ENCODE measurements at regions not wholly inside any gene's neighbourhood (a gene's known extent, or its start where the extent isn't known, plus 50 kb on each side); places are given as distances from the start of the nearest gene placed in this dataset.

- TF ChIP-seq, protein P1, sequence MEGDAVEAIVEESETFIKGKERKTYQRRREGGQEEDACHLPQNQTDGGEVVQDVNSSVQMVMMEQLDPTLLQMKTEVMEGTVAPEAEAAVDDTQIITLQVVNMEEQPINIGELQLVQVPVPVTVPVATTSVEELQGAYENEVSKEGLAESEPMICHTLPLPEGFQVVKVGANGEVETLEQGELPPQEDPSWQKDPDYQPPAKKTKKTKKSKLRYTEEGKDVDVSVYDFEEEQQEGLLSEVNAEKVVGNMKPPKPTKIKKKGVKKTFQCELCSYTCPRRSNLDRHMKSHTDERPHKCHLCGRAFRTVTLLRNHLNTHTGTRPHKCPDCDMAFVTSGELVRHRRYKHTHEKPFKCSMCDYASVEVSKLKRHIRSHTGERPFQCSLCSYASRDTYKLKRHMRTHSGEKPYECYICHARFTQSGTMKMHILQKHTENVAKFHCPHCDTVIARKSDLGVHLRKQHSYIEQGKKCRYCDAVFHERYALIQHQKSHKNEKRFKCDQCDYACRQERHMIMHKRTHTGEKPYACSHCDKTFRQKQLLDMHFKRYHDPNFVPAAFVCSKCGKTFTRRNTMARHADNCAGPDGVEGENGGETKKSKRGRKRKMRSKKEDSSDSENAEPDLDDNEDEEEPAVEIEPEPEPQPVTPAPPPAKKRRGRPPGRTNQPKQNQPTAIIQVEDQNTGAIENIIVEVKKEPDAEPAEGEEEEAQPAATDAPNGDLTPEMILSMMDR (IDR thresholded peaks at IDR 0.05; ENCODE audit: insufficient read depth, low read depth, low read length): no peak
- TF ChIP-seq EZH2 (IDR thresholded peaks at IDR 0.05; ENCODE audit: insufficient read depth, low read length): no peak
Measured at GRCh38 chr7:15801551-15801950, 115.1 kb upstream of the MEOX2 start.

All from astrocyte (in vitro differentiated cells and primary cell).